RWPE2 (cell line): ENCODE measurements at regions not wholly inside any gene's neighbourhood (a gene's known extent, or its start where the extent isn't known, plus 50 kb on each side); places are given as distances from the start of the nearest gene placed in this dataset.

ENCODE experiments used
- ATAC-seq: fragments of 200-7000 bp; cut with Tn5 transposase; 3 replicates; pipeline ENCODE4 v1.9.1; 2021; ENCODE audit warnings: low read depth
- DNase-seq: peaks from one replicate; pipeline ENCODE4 v3.0.0-alpha.2; 2020; ENCODE audit warnings: low spot score
- H3K27ac ChIP-seq: fragments of 450-650 bp; 2 replicates; pipeline ENCODE4 v1.5.1; 2017; ENCODE audit warnings: mild to moderate bottlenecking; ENCODE audit not compliant: poor library complexity, severe bottlenecking
- H3K27me3 ChIP-seq: fragments of 250-450 bp; sonication (Bioruptor Pico); 2 replicates; pipeline ENCODE4 v1.5.1; 2021; ENCODE audit warnings: mild to moderate bottlenecking, moderate library complexity; ENCODE audit not compliant: insufficient read depth, poor library complexity, severe bottlenecking
- H3K36me3 ChIP-seq: fragments of 250-450 bp; sonication (Bioruptor Pico); 2 replicates; pipeline ENCODE4 v1.5.1; 2020; ENCODE audit warnings: low read depth, mild to moderate bottlenecking, moderate library complexity
- H3K4me1 ChIP-seq: fragments of 250-450 bp; sonication (Bioruptor Pico); 2 replicates; pipeline ENCODE4 v1.5.1; 2021; ENCODE audit warnings: mild to moderate bottlenecking, moderate library complexity; ENCODE audit not compliant: insufficient read depth, poor library complexity, severe bottlenecking
- H3K4me3 ChIP-seq: fragments of 250-450 bp; sonication (Bioruptor Pico); 2 replicates; pipeline ENCODE4 v1.5.1; 2021; ENCODE audit warnings: mild to moderate bottlenecking, moderate library complexity; ENCODE audit not compliant: severe bottlenecking
- H3K9me3 ChIP-seq: fragments of 250-450 bp; sonication (Bioruptor Pico); 2 replicates; pipeline ENCODE4 v1.5.1; 2021; ENCODE audit warnings: mild to moderate bottlenecking, moderate library complexity; ENCODE audit not compliant: severe bottlenecking
- TF ChIP-seq, protein P1 (sequence below): fragments of 450-650 bp; IDR thresholded peaks from one replicate; pipeline ENCODE4 v1.5.1; 2017; ENCODE audit warnings: mild to moderate bottlenecking, moderate library complexity; ENCODE audit not compliant: poor library complexity, severe bottlenecking

DNA sequence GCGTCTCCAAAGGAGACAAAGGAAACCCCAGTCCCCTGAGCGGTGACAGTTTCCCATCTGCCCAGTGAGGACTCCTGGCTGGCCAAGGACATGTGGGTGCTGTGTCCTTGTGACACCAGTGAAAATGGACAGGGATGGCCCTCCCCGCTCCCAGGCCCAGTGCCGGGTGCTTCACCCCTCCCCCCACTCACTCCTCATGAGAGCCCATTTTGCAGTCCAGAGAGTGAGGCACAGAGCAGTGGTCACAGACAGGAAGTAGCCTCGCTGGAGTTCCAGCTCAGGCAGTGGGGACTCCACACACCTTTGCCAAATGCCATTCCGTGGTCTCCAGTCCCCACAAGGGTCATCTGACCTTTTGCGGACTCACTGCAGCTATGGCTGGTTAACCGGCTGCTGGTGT, 642.9 kb downstream of the PTPRU start:
- TF ChIP-seq, protein P1, sequence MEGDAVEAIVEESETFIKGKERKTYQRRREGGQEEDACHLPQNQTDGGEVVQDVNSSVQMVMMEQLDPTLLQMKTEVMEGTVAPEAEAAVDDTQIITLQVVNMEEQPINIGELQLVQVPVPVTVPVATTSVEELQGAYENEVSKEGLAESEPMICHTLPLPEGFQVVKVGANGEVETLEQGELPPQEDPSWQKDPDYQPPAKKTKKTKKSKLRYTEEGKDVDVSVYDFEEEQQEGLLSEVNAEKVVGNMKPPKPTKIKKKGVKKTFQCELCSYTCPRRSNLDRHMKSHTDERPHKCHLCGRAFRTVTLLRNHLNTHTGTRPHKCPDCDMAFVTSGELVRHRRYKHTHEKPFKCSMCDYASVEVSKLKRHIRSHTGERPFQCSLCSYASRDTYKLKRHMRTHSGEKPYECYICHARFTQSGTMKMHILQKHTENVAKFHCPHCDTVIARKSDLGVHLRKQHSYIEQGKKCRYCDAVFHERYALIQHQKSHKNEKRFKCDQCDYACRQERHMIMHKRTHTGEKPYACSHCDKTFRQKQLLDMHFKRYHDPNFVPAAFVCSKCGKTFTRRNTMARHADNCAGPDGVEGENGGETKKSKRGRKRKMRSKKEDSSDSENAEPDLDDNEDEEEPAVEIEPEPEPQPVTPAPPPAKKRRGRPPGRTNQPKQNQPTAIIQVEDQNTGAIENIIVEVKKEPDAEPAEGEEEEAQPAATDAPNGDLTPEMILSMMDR: no peak
- ATAC-seq: no peak

GRCh38 chr1:29878501-29878900, 642.2 kb downstream of the PTPRU start:
- DNase-seq (no peak), ATAC-seq (no peak)
- Histone ChIP-seq H3K9me3 (no peaks in the 10 kb centered on the region), H3K4me3 (no peak overlapping the region), H3K4me1 (peaks cover 5% of the 10 kb centered on the region), H3K27me3 (no peaks in the 10 kb centered on the region), H3K36me3 (no peaks in the 10 kb centered on the region), H3K27ac (no peak overlapping the region)
- TF ChIP-seq, protein P1: no peak

More for the DNA sequence above, 642.9 kb downstream of the PTPRU start:
- Histone ChIP-seq H3K27me3 (no peaks in the 10 kb centered on the region), H3K9me3 (no peaks in the 10 kb centered on the region), H3K36me3 (no peaks in the 10 kb centered on the region), H3K4me3 (no peak overlapping the region), H3K4me1 (peaks cover 5% of the 10 kb centered on the region), H3K27ac (no peak overlapping the region)
- no peak for DNase-seq

DNA sequence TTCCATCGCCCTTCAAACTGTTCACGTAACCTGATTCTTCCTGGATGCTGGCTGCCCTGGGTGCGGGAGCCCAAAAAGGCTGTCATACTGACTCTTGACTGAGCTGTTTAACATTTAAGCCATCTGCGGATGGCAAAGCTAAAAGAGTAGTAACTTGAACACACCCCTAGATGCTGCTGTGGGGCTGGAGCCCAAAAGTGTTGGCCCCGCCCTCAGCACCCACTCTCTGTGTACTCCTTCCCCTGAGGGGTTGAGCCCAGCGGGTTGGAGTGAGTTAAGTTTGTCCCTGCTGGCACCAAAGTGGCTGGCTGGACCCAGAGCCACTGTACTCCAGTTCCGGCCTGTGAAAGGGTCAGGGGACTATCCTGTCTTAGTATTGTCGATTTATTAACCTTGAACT, 640.6 kb downstream of the PTPRU start:
- no peak overlapping the region for H3K4me3 ChIP-seq
- DNase-seq: no peak
- no peak for ATAC-seq
- H3K4me1 ChIP-seq: peaks cover 5% of the 10 kb centered on the region
- H3K36me3 ChIP-seq: no peaks in the 10 kb centered on the region
- H3K27ac ChIP-seq: no peak overlapping the region
- TF ChIP-seq, protein P1: no peak
- no peaks in the 10 kb centered on the region for H3K9me3 ChIP-seq
- H3K27me3 ChIP-seq: no peaks in the 10 kb centered on the region

GRCh38 chr1:29876441-29876840, 640.1 kb downstream of the PTPRU start:
- H3K27me3 ChIP-seq: no peaks in the 10 kb centered on the region
- no peak overlapping the region for H3K27ac ChIP-seq
- no peaks in the 10 kb centered on the region for H3K36me3 ChIP-seq
- no peak for ATAC-seq
- peaks cover 5% of the 10 kb centered on the region for H3K4me1 ChIP-seq
- no peak for DNase-seq
- TF ChIP-seq, protein P1: no peak
- H3K9me3 ChIP-seq: no peaks in the 10 kb centered on the region
- no peak overlapping the region for H3K4me3 ChIP-seq

DNA sequence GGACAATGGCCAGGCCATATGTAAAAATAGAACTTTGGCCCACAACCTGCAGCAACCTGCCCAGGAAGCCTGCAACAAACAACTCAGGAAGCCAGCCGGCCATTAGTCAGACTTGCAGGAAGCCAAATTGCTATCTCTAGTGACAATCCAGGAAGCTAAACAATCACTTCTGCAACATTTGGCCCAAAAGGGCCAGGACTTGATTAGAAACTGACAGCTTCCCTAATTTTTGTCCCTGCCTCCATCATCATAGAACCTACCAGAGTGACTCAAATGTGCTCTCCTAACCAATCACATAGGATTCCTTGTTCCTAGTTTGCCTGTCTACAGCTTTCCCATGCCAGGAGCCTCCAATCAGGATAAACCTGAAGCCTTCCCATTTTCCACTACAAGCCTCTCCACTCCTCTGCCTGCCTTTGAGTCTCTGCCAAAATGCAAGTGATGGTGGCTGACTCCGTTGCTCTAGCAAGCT, 639.3 kb downstream of the PTPRU start:
- no peaks in the 10 kb centered on the region for H3K36me3 ChIP-seq
- peak overlapping the region; percentile 3 for H3K27ac ChIP-seq
- ATAC-seq: peak; percentile 56
- H3K9me3 ChIP-seq: no peaks in the 10 kb centered on the region
- TF ChIP-seq, protein P1: no peak
- no peak for DNase-seq
- H3K4me3 ChIP-seq: no peak overlapping the region
- H3K27me3 ChIP-seq: no peaks in the 10 kb centered on the region
- H3K4me1 ChIP-seq: peaks cover 5% of the 10 kb centered on the region
